ENCODE measurements at regions not wholly inside any gene's neighbourhood (a gene's known extent, or its start where the extent isn't known, plus 50 kb on each side); places are given as distances from the start of the nearest gene placed in this dataset.

GRCh38 chr2:10985901-10986535 is 74.3 kb downstream of the KCNF1 start:
- no peak for DNase-seq

- DNase-seq = no peak
Measured at GRCh38 chr2:10987439-10987838, 75.7 kb downstream of the KCNF1 start.

DNA sequence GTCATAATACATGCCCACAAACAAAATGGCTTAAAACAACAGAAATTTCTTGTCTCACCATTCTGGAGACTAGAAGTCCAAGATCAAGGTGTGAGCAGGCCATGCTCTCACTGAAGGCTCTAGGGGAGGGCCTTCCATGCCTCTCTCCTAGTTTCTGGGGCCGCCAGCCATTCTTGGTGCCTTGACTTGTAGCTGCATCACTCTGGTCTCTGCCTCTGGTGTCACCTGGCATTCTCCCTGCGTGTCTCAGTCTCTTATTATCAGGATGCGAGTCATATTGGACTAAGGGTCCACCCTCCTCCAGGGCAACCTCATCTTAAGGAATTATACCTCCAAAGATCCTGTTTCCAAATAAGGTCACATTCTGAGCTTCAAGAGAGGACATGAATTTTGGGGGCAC is 76.1 kb downstream of the KCNF1 start:
- no peak for DNase-seq

GRCh38 chr2:10989151-10989550 is 77.4 kb downstream of the KCNF1 start:
- DNase-seq = no peak

- no peak for DNase-seq
Measured at GRCh38 chr2:10989782-10990181, 78.0 kb downstream of the KCNF1 start.

DNA sequence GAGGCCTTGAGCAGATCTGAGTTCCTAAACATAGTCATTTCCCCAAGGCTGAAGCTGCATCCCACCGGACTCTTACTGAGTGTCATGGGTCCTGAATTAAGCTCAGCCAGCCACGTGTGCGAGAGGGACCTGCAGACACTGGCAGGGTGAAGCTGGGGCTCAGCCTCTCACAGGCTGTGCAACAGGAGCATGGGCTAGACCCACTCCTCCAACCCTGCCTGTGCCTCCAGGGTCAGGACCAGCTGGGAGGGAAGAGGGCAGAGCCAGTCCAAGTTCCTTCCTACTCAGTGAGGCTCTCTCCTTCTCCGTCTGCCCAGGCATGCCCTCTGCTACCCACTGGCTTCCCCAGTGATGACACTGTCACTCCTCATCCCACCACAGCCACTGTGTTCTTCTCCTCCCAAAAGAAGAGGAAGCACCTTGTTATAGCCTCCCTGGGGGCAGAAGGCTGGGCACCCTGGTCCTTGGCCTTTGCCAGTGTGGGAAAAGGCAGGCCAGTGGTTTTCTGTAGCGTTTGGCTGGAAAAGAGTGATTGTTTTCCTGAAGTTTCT is 78.9 kb downstream of the KCNF1 start:
- DNase-seq = no peak

DNA sequence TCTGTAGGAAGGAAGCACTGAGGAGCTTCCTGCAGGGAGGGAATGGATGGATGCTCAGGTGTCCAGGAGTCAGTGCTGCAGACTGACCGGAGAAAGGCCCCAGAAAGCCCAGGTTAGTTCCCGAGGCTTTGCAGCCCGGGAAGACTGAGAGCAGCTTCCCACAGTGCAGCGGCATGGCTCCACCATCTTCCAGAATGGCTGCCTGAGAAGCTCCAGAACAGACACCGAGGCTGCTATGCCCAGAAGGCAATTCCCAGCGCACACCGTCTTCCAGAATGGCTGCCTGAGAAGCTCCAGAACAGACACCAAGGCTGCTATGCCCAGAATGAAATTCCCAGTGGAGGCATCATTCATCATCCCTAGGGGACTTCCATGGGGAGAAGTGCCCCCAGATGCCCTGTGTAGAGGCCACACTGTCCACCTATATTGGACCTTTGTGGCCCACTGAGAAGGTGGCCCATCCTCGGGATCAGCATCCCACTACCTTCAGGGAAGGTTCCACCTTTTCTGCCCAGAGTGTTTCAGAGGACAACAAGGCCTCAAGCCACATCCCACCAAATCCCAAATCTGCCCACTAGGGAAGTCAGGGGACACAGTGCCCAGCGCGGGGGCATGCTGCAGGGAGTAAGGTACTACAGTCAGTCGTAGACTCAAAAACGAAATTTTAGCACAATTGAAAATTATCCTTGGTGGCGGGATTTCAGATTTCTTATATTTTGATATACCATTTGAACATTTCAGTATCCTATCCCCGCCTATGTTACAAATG is 80.5 kb downstream of the KCNF1 start:
- DNase-seq = no peak

DNA sequence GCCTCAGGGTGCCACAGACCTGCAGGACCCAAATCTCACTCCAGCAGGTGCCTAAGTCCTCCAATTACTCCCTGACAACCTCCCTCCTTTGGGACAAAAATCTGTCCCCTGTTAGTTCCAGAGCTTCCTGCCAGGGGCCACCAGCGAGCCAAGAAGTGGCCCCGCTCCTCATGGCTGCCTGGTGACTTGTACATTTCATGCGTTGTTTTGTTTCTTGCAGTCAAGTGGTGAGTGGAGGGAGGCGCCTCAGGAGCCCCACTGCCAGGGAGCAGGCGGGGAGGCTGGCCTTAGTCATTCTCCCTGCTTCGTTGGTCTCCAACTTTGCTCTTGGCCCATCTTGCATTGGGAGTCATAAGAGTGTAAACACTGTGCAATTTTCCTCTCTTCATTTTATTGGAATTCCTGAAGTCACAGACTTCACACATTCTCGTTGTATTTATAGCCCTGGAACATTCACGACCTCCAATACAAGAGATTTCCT is 81.3 kb downstream of the KCNF1 start:
- no peak for DNase-seq

DNA sequence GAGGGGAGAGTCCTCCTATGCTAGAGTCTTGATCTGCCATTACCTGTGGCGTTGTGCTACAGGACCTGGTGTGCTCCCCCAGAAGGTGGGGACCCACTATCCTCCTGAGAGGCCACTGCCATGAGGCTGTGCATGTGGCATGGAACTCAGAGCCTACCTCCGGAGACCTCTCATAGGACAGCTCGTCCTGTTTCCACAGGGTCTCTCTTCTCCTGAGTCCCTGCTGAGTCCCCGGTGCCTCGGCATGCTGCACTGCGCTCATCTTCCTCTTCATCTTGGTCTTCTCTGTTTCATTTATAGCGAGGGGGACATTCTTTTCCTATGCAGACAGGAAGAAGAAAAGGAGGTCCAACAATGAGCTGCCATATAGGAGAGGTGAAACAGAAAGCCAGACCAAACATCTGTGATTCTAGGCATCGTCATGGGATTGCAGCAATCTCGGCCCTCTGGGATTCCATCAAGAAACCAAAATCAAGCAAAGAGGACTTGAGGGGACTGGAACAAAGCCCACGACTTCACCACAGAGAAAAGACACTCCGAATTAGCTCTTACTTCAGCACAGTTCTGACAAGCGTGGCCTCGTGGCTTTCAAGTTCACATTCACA is 83.7 kb downstream of the KCNF1 start:
- no peak for DNase-seq

DNA sequence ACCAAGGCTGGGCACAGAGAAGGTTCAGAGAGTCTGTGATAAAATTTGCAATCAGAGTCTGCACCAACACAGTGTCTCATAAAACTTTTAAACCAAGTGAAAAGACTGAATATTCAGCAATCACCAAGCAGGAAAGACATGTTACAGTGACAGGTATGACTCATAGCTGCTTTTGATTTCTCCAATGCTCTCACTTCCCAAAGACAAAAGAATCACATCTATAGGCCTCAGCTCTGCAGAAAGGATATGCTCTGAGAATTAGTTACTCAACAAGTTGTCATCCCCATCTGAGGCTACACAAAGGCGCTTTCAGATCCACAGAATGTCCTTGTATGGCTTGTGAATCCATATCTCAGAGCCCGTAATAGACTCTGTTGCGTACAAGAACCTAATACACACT is 92.5 kb downstream of the KCNF1 start:
- no peak for DNase-seq

- DNase-seq = no peak
Measured at GRCh38 chr2:11005032-11005431, 93.3 kb downstream of the KCNF1 start.

- DNase-seq = no peak
Measured at GRCh38 chr2:11006191-11006590, 94.5 kb downstream of the KCNF1 start.

GRCh38 chr2:11007331-11008264 is 95.9 kb downstream of the KCNF1 start:
- no peak for DNase-seq

DNA sequence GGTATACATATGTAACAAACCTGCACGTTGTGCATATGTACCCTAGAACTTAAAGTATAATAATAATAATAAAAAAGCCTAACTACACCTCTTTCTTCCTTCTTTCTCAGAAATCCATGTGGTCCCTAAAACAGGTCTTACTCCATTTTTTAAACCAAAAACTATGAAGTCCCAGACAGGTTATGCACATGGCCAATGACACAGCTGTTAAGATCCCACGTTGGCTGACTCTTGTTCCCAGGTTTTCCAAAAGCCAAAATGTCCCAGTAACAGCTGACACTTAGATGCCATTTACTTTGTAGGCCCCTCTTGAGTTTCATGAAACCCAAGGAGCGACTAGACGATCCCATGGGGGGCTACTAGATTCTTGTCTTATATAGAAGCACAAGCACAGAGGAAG is 97.0 kb downstream of the KCNF1 start:
- no peak for DNase-seq

- no peak for DNase-seq
Measured at GRCh38 chr2:11009176-11009575, 97.4 kb downstream of the KCNF1 start.

GRCh38 chr2:11009891-11010290 is 98.2 kb downstream of the KCNF1 start:
- no peak for DNase-seq

DNA sequence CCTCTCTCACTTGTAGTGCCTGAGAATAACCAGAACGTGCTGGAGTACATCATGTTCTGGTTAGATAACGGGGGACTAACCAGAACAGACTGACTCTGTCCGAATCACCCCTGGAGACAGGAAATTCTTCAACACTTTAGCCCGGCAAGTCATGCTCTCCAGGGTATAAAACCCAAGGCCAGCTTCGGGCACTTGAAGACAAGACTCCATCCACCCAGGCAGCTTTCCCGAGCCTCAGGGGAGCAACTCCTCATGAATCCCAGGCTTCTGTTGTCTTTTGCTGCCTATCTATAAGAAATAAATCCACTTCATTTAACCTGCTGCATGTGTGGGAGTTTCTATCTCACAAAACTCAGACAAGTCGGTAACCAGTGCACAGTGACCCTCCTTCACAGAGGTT is 99.6 kb downstream of the KCNF1 start:
- no peak for DNase-seq

GRCh38 chr2:11012131-11012693 is 100.5 kb downstream of the KCNF1 start:
- no peak for DNase-seq

GRCh38 chr2:11013196-11013595 is 101.5 kb downstream of the KCNF1 start:
- no peak for DNase-seq

DNA sequence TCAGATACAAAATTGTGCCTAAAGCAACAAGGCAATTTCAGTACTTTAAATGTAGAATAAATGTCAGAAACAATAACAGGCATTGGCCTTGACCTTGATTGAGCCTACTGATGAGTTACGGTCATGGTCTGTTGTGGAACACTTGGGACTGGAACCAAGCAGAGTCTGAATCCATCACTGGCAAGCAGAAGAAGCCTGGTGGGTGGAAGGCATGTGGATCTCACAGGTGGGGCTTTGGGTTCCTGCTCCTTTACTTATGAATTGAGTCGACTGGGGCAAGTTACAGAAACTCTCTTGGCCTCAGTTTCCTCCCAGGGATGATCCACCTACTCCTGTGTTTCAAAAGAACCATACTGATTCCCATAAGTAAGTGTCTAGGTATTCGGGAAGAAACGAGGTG is 102.3 kb downstream of the KCNF1 start:
- DNase-seq = no peak

DNA sequence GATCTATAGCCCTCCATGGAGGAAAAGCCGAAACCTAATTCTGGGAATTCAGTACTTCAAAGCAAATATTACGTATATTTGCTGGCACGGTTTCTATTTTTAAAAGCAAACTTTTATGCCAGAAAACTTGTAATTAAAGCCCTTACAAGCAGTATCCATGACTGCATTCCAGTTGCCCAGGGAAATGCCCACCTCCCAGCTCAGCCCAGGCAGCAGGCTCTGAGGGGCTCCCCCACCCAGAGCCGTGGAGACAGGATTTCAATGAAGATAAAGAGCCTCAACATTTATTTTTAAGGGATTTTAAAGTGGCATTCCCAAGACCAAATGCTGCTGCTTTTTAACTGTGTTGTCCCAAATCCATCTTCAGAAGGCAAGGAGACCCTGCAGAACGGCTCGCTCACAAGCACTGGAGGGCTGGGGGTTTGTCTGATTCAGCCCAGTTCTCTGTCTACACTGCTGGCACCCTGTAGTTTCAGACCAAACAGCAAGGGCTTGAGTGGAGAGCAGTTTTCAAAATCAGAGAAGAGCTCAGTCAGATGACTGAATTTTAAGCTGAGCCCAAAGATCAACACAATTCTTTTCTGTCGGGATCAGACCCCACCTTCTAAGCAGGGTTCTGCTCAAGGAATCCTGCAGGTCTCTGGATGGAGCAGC is 105.1 kb downstream of the KCNF1 start:
- no peak for DNase-seq

- peak; percentile 2 to 8 for DNase-seq
Measured at GRCh38 chr2:11017921-11018320, 106.2 kb downstream of the KCNF1 start.

All from Kasumi-1 (cell line).